HL-60 (cell line): ENCODE measurements at regions not wholly inside any gene's neighbourhood (a gene's known extent, or its start where the extent isn't known, plus 50 kb on each side); places are given as distances from the start of the nearest gene placed in this dataset.

ENCODE experiments used
- DNase-seq, 2 experiments: peaks; one replicate each; pipeline ENCODE4 v3.0.0-alpha.2; 2010 to 2020; ENCODE audit warnings: low read depth in 1 of 2, low spot score in 1 of 2
- H3K27ac ChIP-seq: fragments of 250-450 bp; sonication (Bioruptor Pico); replicated peaks from 2 replicates; pipeline ENCODE4 v1.5.1; 2020; ENCODE audit warnings: mild to moderate bottlenecking, moderate library complexity
- H3K27me3 ChIP-seq: fragments of 250-450 bp; sonication (Bioruptor Pico); 2 replicates; pipeline ENCODE4 v1.5.1; 2021; ENCODE audit warnings: mild to moderate bottlenecking, moderate library complexity; ENCODE audit not compliant: insufficient read depth, poor library complexity, severe bottlenecking
- H3K4me3 ChIP-seq: replicated peaks from 2 replicates; pipeline ENCODE4 v1.5.1; 2011; ENCODE audit warnings: mild to moderate bottlenecking, control low read depth, low read length; ENCODE audit not compliant: insufficient read depth
- CTCF ChIP-seq: IDR thresholded peaks from one replicate; pipeline ENCODE4 v1.5.1; 2011; ENCODE audit warnings: low read length, control low read depth, inconsistent platforms; ENCODE audit not compliant: insufficient read depth
- GABPA ChIP-seq: IDR thresholded peaks from 2 replicates; pipeline ENCODE4 v1.6.1; 2012; ENCODE audit warnings: low read depth
- POLR2AphosphoS5 ChIP-seq: IDR thresholded peaks from 2 replicates; pipeline ENCODE4 v1.6.1; 2012; ENCODE audit warnings: low read depth
- SPI1 ChIP-seq: IDR thresholded peaks from 2 replicates; pipeline ENCODE4 v1.6.1; 2012; ENCODE audit warnings: low read depth, mild to moderate bottlenecking, borderline replicate concordance
- TF ChIP-seq, protein P1 (sequence below): IDR thresholded peaks from 2 replicates; pipeline ENCODE4 v1.6.1; 2012; ENCODE audit warnings: low read depth; ENCODE audit not compliant: insufficient replicate concordance

DNA sequence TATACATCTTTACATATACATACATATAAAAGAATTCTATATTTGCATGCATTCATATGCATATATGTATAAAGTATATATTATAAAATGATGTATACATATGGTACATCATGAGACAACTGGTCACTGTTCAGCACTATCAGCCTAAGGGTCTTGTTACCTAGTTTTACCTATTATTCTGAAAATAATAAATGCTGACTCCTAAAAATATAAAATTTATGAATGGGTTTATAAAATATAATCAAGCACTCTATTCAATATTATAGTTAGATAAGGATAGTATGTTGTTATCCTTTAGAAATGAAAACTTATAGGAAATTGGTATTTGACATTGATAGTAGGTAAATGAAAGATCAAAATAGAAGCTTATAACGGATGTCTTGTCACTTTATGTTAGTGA, 324.2 kb downstream of the GBA3 start:
- Histone ChIP-seq H3K27ac (no peak overlapping the region), H3K27me3 (no peaks in the 10 kb centered on the region), H3K4me3 (no peak overlapping the region)
- DNase-seq = no peak
- TF ChIP-seq SPI1 (no peak), GABPA (no peak), CTCF (no peak), POLR2AphosphoS5 (no peak)
- TF ChIP-seq, protein P1, sequence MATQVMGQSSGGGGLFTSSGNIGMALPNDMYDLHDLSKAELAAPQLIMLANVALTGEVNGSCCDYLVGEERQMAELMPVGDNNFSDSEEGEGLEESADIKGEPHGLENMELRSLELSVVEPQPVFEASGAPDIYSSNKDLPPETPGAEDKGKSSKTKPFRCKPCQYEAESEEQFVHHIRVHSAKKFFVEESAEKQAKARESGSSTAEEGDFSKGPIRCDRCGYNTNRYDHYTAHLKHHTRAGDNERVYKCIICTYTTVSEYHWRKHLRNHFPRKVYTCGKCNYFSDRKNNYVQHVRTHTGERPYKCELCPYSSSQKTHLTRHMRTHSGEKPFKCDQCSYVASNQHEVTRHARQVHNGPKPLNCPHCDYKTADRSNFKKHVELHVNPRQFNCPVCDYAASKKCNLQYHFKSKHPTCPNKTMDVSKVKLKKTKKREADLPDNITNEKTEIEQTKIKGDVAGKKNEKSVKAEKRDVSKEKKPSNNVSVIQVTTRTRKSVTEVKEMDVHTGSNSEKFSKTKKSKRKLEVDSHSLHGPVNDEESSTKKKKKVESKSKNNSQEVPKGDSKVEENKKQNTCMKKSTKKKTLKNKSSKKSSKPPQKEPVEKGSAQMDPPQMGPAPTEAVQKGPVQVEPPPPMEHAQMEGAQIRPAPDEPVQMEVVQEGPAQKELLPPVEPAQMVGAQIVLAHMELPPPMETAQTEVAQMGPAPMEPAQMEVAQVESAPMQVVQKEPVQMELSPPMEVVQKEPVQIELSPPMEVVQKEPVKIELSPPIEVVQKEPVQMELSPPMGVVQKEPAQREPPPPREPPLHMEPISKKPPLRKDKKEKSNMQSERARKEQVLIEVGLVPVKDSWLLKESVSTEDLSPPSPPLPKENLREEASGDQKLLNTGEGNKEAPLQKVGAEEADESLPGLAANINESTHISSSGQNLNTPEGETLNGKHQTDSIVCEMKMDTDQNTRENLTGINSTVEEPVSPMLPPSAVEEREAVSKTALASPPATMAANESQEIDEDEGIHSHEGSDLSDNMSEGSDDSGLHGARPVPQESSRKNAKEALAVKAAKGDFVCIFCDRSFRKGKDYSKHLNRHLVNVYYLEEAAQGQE = no peak

DNA sequence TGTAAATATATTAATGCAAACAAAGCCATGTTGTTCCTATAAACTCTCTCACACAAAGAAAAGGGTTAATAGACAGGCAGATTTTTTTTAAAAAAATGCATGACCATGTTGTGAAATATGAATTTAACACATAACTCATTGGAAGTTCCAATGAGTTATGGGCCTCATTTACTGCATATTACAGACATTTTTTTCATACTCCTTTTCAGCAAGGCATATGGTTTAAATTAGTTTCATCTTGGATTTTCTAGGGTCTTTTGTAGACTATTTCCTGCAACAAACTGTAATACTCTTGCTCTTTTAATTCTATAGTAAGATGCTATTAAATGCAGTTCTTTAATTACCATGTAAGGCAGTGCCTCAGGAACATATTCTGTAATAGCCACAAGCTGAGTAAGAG, 323.1 kb downstream of the GBA3 start:
- H3K27ac ChIP-seq = no peak overlapping the region
- no peaks in the 10 kb centered on the region for H3K27me3 ChIP-seq
- no peak overlapping the region for H3K4me3 ChIP-seq
- no peak for DNase-seq
- TF ChIP-seq, protein P1 = no peak
- TF ChIP-seq GABPA = no peak
- TF ChIP-seq CTCF = no peak
- TF ChIP-seq SPI1 = no peak
- TF ChIP-seq POLR2AphosphoS5 = no peak

DNA sequence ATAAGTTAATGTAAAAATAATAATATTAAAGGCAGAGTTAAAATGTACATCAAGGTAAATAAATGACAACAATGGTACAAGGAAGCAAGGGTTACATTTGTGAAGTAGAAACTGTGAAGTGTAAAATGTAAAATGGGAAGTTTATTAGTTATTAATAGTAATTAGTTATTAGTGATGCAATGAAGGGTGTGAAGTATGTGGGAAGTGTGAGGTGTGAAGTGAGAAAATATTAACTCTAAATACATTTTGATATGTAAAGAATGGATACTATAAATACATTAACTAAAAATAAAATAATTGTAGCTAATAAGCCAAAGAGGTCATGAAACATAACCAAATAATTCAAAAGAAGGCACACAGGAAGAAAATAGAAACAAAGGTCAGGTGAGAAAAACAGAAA, 316.4 kb downstream of the GBA3 start:
- Histone ChIP-seq H3K4me3 (no peak overlapping the region), H3K27ac (no peak overlapping the region), H3K27me3 (no peaks in the 10 kb centered on the region)
- TF ChIP-seq POLR2AphosphoS5 = no peak
- TF ChIP-seq SPI1 = no peak
- TF ChIP-seq GABPA = no peak
- TF ChIP-seq CTCF = no peak
- TF ChIP-seq, protein P1 = no peak
- no peak for DNase-seq
